Gastrocnemius medialis (tissue), 4 donors: ENCODE measurements at regions not wholly inside any gene's neighbourhood (a gene's known extent, or its start where the extent isn't known, plus 50 kb on each side); places are given as distances from the start of the nearest gene placed in this dataset.

Experiments
- CTCF ChIP-seq, 5 experiments: fragments of 450-650 bp in 3 of 5; fragments of 200-600 bp in 2 of 5; sonication (generic) in 2 of 5; IDR thresholded peaks in 4 of 5; conservative IDR thresholded peaks in 1 of 5; 1 replicate in 4 of 5; 2 replicates in 1 of 5; pipeline ENCODE4 v1.5.1; 2016 to 2019; ENCODE audit warnings: antibody characterized with exemption in 5 of 5, mild to moderate bottlenecking in 3 of 5, moderate library complexity in 3 of 5
- POLR2A ChIP-seq, 2 donors: fragments of 450-650 bp; IDR thresholded peaks; one replicate each; pipeline ENCODE4 v1.6.1; 2017; ENCODE audit warnings: antibody characterized with exemption in 2 of 2, mild to moderate bottlenecking in 2 of 2, moderate library complexity in 2 of 2

DNA sequence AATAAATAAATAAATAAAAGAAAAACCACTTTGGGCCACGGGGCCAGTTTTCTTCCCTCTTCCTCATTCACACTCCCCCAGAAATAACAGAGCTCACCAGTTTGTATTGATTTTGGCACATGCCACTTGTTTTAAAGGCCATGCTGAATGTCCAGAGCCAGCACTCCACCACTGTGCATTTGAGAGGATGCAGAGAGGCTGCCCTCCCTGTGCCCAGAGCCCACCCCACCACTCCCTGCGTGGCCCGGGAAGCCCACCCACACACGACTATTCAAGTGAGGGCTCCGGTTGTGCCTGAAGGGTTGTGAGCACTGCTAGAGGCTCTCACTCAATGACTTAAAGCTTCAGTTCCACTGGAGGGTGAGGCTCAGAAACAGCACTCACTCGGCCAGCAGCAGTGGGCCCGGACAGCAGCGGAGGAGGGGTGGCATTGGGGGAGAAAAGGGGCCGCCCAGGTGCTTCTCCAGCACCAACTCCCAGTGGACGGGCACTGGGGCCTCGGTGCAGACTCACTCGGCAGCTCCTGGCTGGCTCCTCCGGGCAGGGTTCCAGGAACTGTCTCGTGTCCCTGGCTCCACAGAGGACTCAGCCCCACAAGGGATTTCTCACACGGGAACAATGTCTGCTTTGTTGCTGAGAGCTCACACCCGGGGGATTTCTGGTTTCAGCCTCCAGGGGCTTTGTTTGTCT lies 112.7 kb downstream of the SHANK2 start:
- TF ChIP-seq CTCF (IDR thresholded peaks at IDR 0.05 in 4 of 5, conservative IDR thresholded peaks at IDR 0.05 in 1 of 5) (no peak), POLR2A (IDR thresholded peaks at IDR 0.05) (no peak)
